GM06990 (cell line): ENCODE measurements at regions not wholly inside any gene's neighbourhood (a gene's known extent, or its start where the extent isn't known, plus 50 kb on each side); places are given as distances from the start of the nearest gene placed in this dataset.

Source experiments
- DNase-seq: peaks from one replicate; pipeline ENCODE4 v3.0.0-alpha.2; 2011; ENCODE audit not compliant: insufficient read length; ENCODE audit errors: extremely low read depth
- H3K27me3 ChIP-seq: replicated peaks from 2 replicates; pipeline ENCODE4 v1.6.0; 2011; ENCODE audit warnings: low read length; ENCODE audit not compliant: control insufficient read depth, insufficient read depth
- H3K36me3 ChIP-seq: 2 replicates; pipeline ENCODE4 v1.5.1; 2011; ENCODE audit warnings: low read length; ENCODE audit not compliant: control insufficient read depth, insufficient read depth
- H3K4me3 ChIP-seq: replicated peaks from 2 replicates; pipeline ENCODE4 v1.5.1; 2011; ENCODE audit warnings: low read depth, mild to moderate bottlenecking, control low read depth, low read length
- TF ChIP-seq, protein P1 (sequence below): IDR thresholded peaks from 2 replicates; pipeline ENCODE4 v1.5.1; 2011; ENCODE audit warnings: low read length, control low read depth, mild to moderate bottlenecking, inconsistent platforms; ENCODE audit not compliant: insufficient read depth, poor library complexity, severe bottlenecking

DNA sequence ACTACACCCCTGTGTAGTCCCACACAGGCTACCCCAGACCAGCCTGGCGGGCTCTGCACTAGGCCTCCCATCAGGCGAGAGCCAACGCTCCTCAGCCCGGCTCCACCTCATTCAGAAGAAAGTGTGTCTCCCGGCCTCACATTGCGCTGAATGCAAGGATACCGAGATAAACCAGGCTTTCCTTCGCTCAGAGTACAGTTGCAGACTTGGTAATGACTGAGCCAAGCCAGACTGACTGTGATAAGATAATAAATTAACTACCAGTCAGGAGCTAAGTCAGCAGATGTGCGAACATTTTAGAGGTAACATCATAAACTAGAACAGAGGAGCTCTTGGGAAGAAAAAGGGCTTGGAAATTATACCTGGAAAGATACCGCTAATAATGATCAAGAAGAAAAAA lies 397.6 kb downstream of the TRIML1 start:
- no peaks in the 10 kb centered on the region for H3K27me3 ChIP-seq

DNA sequence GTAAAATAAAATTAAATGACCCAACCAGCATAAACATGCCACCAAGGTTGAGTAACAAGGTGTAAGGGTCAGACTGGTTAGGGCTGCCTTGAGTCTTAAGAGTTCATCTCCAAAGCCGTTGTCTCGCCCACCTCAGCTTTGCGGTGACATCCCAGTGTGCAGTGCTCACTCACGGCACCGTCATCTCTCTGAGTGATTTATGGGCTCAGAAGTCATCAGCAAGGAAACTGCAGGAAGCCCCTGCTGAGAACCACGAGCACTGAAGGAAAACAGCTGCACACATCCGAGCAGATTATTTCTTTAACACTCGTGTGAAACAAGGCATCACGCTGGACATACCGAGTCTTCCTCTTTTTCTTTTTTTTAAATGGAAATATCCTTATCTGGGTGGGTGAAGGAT lies 411.1 kb downstream of the TRIML1 start:
- DNase-seq, result no peak
- Histone ChIP-seq H3K36me3 (no peaks in the 10 kb centered on the region), H3K4me3 (no peak overlapping the region), H3K27me3 (no peaks in the 10 kb centered on the region)
- TF ChIP-seq, protein P1, sequence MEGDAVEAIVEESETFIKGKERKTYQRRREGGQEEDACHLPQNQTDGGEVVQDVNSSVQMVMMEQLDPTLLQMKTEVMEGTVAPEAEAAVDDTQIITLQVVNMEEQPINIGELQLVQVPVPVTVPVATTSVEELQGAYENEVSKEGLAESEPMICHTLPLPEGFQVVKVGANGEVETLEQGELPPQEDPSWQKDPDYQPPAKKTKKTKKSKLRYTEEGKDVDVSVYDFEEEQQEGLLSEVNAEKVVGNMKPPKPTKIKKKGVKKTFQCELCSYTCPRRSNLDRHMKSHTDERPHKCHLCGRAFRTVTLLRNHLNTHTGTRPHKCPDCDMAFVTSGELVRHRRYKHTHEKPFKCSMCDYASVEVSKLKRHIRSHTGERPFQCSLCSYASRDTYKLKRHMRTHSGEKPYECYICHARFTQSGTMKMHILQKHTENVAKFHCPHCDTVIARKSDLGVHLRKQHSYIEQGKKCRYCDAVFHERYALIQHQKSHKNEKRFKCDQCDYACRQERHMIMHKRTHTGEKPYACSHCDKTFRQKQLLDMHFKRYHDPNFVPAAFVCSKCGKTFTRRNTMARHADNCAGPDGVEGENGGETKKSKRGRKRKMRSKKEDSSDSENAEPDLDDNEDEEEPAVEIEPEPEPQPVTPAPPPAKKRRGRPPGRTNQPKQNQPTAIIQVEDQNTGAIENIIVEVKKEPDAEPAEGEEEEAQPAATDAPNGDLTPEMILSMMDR, result no peak

More for the DNA sequence above, 397.6 kb downstream of the TRIML1 start:
- TF ChIP-seq, protein P1, result no peak
- Histone ChIP-seq H3K4me3 (no peak overlapping the region), H3K36me3 (no peaks in the 10 kb centered on the region)
- no peak for DNase-seq

DNA sequence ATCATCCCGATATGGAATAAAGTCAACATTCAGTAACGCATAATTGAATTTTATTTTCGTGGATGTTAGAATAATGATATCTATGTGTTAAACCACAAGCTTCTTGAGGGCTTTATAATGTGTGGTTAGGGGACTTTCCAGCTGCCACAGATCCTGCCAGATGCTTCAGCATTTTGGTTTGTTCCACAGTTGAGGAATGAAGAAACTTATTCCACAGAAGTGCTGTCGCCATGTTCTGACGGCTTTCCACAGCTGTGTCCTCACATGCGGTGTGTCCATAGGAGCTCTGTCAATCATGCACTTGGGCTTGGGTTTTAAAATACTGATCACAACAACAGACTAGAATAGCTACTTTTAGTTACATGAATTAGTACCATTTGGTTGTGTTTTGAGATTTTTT lies 411.9 kb downstream of the TRIML1 start:
- TF ChIP-seq, protein P1, result no peak
- Histone ChIP-seq H3K36me3 (no peaks in the 10 kb centered on the region), H3K4me3 (no peak overlapping the region)

DNA sequence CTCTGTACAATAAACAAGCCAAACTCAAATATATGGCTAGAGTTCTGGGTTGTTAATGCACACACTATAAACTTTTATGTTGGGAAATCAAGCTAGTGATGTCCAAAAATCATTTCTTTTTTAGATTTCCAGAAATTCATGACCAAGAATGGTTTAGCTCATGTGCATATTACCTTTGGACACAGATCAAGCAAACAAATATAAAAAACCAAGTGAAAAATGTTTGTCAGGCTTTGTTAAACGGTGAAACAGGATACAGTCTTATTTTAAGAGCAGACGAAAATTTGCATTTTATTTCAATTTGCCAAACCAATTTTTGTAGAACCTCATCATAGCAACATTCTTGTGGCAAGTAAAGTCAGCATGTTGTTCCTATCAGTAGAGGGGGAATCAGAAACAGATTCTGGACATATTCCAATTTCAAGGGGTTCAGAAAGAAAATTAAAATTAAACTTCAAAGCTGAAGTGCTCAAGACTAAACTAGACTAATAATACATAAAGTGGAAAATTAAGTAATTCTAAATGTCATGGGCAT lies 413.6 kb downstream of the TRIML1 start:
- H3K4me3 ChIP-seq, result no peak overlapping the region
- DNase-seq, result no peak
- TF ChIP-seq, protein P1, result no peak
- no peaks in the 10 kb centered on the region for H3K36me3 ChIP-seq
- no peaks in the 10 kb centered on the region for H3K27me3 ChIP-seq

More for the DNA sequence above, 411.9 kb downstream of the TRIML1 start:
- no peaks in the 10 kb centered on the region for H3K27me3 ChIP-seq
- no peak for DNase-seq

DNA sequence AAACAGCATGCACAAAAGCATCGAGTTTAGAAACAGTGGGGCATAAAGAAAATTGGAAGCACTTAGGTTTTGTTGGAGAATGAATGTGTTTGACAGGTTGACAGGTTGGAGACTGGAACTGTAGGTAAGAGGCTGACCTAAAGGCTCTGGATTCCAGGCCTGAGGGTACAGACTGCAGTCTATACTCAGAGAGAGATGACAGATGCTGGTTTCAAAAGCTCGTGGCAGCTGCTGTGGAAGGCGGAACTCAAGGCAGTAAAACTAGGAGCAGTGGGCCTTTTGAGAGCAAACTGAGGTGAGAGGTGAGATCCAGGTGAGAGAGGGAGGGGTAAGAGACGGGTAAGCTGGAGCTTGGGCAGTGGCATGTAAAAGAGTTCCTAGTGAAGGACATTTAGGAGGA lies 415.2 kb downstream of the TRIML1 start:
- DNase-seq, result no peak
- TF ChIP-seq, protein P1, result no peak
- Histone ChIP-seq H3K27me3 (no peaks in the 10 kb centered on the region), H3K36me3 (no peaks in the 10 kb centered on the region), H3K4me3 (no peak overlapping the region)

DNA sequence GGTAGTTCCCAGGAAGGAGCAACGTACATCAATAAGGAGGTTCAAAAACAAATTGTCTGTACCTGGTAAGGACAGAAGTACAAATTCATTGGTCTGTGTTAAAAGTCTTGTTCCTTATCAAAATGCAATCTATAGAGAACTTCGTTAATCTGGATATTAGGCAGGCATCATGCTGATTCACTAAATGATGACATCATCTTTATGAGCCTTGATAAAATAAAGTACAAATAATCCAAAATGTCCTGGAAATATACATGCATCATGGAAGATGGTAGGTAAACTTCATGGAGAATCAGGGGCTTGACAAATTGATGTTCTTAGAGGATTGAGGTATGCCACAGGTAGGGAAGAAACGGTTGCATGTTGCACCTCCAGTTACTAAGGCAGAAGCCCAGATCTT lies 433.9 kb downstream of the TRIML1 start:
- TF ChIP-seq, protein P1, result no peak
- no peak for DNase-seq
- Histone ChIP-seq H3K27me3 (no peaks in the 10 kb centered on the region), H3K4me3 (no peak overlapping the region), H3K36me3 (no peaks in the 10 kb centered on the region)
